Dedifferentiated amniotic fluid mesenchymal stem cell (primary cell): ENCODE measurements at regions not wholly inside any gene's neighbourhood (a gene's known extent, or its start where the extent isn't known, plus 50 kb on each side); places are given as distances from the start of the nearest gene placed in this dataset.

Experiments used
- DNase-seq: peaks from one replicate; pipeline ENCODE4 v3.0.0-alpha.2; 2016; ENCODE audit errors: extremely low spot score

- no peak for DNase-seq
Measured at GRCh38 chr5:89471115-89471514, 588.1 kb upstream of the MEF2C start.

- DNase-seq = no peak
Measured at GRCh38 chr5:89470658-89471057, 587.7 kb upstream of the MEF2C start.

GRCh38 chr5:89458332-89458656, 575.3 kb upstream of the MEF2C start:
- DNase-seq = no peak

- peak; percentile 92 for DNase-seq
Measured at GRCh38 chr5:89457411-89458331, 574.7 kb upstream of the MEF2C start.

- no peak for DNase-seq
Measured at GRCh38 chr5:89452081-89452480, 569.1 kb upstream of the MEF2C start.

- no peak for DNase-seq
Measured at GRCh38 chr5:89451263-89451662, 568.3 kb upstream of the MEF2C start.

GRCh38 chr5:89450149-89450538, 567.2 kb upstream of the MEF2C start:
- no peak for DNase-seq

- DNase-seq = no peak
Measured at GRCh38 chr5:89449392-89450148, 566.6 kb upstream of the MEF2C start.

- DNase-seq = no peak
Measured at GRCh38 chr5:89447027-89447426, 564.0 kb upstream of the MEF2C start.

- no peak for DNase-seq
Measured at GRCh38 chr5:89445106-89445745, 562.2 kb upstream of the MEF2C start.

- DNase-seq = no peak
Measured at GRCh38 chr5:89444088-89444487, 561.1 kb upstream of the MEF2C start.

GRCh38 chr5:89443508-89443907, 560.5 kb upstream of the MEF2C start:
- no peak for DNase-seq

GRCh38 chr5:89441965-89442364, 559.0 kb upstream of the MEF2C start:
- DNase-seq = no peak

- DNase-seq = no peak
Measured at GRCh38 chr5:89440670-89441069, 557.7 kb upstream of the MEF2C start.

- no peak for DNase-seq
Measured at GRCh38 chr5:89437450-89438435, 554.8 kb upstream of the MEF2C start.

- no peak for DNase-seq
Measured at GRCh38 chr5:89436464-89436863, 553.5 kb upstream of the MEF2C start.

- DNase-seq = no peak
Measured at GRCh38 chr5:89435347-89435746, 552.4 kb upstream of the MEF2C start.

GRCh38 chr5:89428624-89429023, 545.6 kb upstream of the MEF2C start:
- no peak for DNase-seq

- DNase-seq = no peak
Measured at GRCh38 chr5:89425062-89425461, 542.1 kb upstream of the MEF2C start.

- no peak for DNase-seq
Measured at GRCh38 chr5:89421035-89421434, 538.1 kb upstream of the MEF2C start.

- DNase-seq = no peak
Measured at GRCh38 chr5:89418407-89419085, 535.6 kb upstream of the MEF2C start.
